NCI-H2081 treated with DMSO at 0.1 percent for 48 hours (cell line): ENCODE measurements at regions not wholly inside any gene's neighbourhood (a gene's known extent, or its start where the extent isn't known, plus 50 kb on each side); places are given as distances from the start of the nearest gene placed in this dataset.

Experiments used
- DNase-seq: peaks from one replicate; lab custom pipeline; 2025; lab: John Stamatoyannopoulos, UW

GRCh38 chr10:3850999-3851937 is 66.3 kb upstream of the KLF6 start:
- DNase-seq, result no peak

DNA sequence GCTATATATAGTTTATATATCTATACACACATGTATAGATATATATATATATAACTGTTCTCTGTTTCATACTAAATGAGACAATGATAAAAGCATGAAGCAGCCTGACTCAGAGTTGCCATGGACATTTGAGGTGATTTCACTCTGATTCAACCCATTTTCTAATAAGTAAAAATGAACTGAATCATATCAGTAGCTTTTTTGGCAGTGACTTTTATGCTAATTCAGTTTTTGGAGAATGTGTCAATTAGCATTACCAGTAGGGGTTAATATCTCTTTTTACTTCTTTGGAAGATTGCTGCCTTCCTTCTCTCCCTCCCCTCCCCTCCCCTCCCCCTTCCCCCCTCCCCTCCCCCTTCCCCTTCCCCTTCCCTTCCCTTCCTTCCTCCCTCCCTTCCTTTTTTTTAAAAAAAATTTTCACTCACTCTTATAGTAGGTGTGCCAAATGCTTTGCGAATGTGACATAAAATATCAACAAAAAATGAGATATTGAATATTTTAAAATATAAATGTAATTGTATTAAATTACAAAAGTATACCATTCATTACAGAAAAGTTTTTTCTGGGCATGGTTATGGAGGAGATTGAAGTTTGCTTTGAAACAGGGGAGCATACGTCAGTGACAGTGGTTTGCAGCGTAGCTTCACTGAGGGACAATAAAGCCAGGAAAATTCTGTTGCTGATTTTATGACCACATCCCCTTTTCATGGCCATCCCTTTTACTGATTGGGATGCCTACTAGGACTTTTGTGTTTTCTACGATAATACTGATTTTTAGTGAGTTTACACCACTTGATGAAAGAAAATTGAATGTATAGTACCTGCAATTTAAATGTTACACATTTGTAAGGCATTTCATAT is 64.0 kb upstream of the KLF6 start:
- no peak for DNase-seq

GRCh38 chr10:3848005-3848774 is 63.2 kb upstream of the KLF6 start:
- DNase-seq, result no peak

DNA sequence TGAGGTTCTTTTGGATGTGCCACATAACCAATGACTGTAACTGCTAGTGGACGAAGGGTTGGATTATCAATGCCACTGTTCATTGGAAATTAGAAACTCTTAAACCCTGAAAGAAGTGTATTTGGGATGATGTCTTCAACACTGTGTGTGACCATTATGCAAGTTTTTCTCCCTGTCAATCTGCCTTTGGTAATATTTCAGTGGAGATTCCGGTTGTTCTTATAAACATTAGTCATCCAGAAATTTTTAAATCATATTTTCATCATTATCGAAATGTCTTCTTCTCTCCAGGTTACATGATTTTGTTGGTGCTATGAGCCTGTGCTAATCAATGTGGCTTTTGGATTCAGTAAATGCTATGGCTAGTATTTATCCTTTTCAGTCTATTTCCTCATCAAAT is 61.7 kb upstream of the KLF6 start:
- no peak for DNase-seq

- no peak for DNase-seq
Observed at GRCh38 chr10:3844491-3845025, 59.5 kb upstream of the KLF6 start.

DNA sequence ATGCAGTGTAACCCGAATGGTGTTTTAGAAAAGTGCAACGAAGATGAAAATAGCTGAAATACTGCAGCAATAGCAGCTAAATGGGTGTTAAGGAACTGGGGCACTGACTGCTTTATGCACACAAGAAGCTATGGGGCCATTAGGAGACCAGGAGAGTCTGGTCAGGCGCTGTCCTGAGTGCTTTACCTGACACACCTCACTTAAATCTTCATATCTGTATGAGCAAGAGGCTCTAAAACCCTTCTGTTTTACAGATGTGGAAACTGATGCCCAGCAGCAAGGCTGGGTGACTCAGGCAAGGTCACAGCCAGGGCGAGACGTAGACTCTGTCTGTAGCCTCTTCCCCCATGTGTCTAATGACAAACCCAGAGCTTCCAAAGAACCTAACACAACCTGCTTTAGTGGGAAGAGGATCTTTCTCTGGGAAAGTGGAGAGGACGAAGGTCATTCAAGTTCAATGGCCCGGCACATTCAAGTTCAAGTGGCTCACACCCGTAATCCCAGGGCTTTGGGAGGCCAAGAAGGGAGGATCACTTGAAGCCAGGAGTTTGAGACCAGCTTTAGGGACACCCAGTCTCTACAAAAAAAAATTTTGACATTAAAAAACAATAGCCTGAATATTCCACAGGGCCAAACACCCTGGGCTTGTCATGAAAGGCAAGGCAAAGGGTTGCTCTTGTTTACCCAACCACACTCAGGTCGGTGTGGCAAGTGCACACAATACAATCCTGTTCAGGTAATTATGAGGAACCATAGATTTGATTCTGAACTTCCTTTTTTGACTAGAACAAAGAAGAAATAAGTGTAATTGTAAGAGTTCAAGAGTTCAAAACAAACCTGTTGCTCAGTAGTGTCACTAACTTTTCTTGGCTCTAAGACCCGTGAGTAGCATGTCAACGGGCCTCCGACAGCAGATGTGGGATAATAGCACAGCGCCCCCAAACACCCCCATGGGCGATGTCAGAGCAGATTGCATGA is 53.7 kb upstream of the KLF6 start:
- DNase-seq, result no peak

DNA sequence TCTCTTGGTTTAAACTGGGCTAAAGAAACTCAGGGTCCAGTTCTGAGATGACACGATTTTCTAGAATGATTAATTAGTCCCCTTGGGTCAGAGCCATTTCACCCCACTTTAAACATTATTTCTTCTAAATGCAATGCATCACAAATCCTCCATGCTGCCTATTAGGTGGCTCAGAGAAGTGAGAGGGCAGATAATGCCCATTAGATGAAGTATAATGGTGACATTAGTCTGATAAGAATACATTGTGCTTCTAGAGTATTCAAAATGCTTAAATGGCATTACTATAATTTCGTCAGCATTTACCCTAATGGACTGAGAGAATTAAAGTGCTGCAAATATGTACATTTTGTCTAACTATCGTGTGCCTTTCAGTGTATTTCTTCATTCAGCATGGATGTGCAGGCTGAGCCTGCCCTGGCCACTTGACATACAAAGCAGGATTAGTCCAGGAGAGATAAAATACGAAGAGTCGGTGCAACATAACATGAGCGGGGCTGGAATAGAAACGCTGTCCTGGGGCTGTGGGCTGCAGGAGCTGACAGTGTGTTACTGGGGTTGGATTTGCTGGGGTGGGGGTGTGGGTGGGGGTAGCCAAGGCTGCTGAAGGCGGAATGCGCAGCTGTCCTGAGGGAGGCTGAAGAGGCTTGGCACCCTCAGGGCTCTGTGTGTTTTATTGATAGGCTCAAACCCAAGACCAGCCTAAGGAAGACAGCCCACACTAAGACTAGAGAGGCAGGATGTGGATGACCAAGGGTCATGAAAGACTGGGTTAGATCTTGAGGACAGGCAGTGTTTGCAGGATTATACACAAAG is 52.8 kb upstream of the KLF6 start:
- no peak for DNase-seq

GRCh38 chr10:3836222-3836820 is 51.3 kb upstream of the KLF6 start:
- DNase-seq, result no peak

GRCh38 chr10:3835770-3836169 is 50.8 kb upstream of the KLF6 start:
- no peak for DNase-seq

DNA sequence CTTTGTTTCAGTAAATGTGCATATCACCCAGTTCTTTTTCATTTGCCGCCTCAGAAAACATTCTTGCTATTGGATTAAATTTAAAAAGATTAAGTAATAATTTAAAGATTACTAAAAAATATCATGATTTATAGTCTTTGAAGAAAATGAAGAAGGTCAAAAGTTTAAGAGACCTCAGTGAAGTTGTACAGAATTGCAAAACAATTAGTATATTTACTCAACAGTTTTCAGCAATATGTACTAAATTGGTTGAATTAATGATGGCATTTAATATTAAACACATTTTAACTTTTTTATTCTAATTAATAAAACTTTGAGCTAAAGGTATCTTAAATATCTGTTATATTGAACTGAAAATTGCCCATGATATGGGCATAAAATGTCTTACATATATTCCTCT is 49.9 kb upstream of the KLF6 start:
- DNase-seq, result no peak
